HCT116 (cell line): ENCODE measurements at regions not wholly inside any gene's neighbourhood (a gene's known extent, or its start where the extent isn't known, plus 50 kb on each side); places are given as distances from the start of the nearest gene placed in this dataset.

Source experiments
- ATAC-seq: fragments of 200-7000 bp; cut with Tn5 transposase; 2 replicates; pipeline ENCODE4 v1.9.1; 2020; ENCODE audit warnings: mild to moderate bottlenecking, moderate library complexity
- BruUV-seq: library from RNA; stranded (reverse); fragments of 400-500 nt; replicated peaks from 2 replicates; lab custom pipeline; 2021; lab: Mats Ljungman, UMichigan
- CTCF ChIA-PET: fragments of 300-600 bp; sonication (Branson Sonifier 250); formaldehyde crosslinking; loops from one replicate; lab custom pipeline; 2021; ENCODE audit warnings: antibody characterized with exemption; lab: Charles Lee
- POLR2A ChIA-PET: fragments of 300-600, 350-600 bp; sonication (Branson Sonifier 250); formaldehyde crosslinking; loops from one replicate; lab custom pipeline; 2021; ENCODE audit warnings: antibody characterized with exemption; lab: Charles Lee
- RAD21 ChIA-PET, 2 experiments: fragments of 300-600 bp; sonication (Branson Sonifier 250); formaldehyde crosslinking; loops; one replicate each; lab custom pipeline; 2023; ENCODE audit warnings: low total read pairs in 2 of 2; ENCODE audit not compliant: uncharacterized antibody in 2 of 2, unreplicated experiment in 2 of 2, low non-redundant PET in 1 of 2; lab: Charles Lee
- DNase-seq: peaks from one replicate; pipeline ENCODE4 v3.0.0-alpha.2; 2010; ENCODE audit warnings: low read depth, low spot score
- H2AFZ ChIP-seq: fragments of 200-600 bp; shearing (Covaris generic), sonication (generic); 2 replicates; pipeline ENCODE4 v1.6.1; 2017; ENCODE audit warnings: low read depth, mixed run types, mixed read lengths, antibody characterized with exemption, low read length; ENCODE audit not compliant: poor library complexity, severe bottlenecking
- H3K27ac ChIP-seq: 2 replicates; pipeline ENCODE4 v1.5.1; 2012; ENCODE audit warnings: low read depth, low read length
- H3K27me3 ChIP-seq: fragments of 200-600 bp; sonication (generic); 2 replicates; pipeline ENCODE4 v1.6.1; 2016; ENCODE audit warnings: mixed run types, low read length, mixed read lengths; ENCODE audit not compliant: insufficient read depth
- H3K36me3 ChIP-seq, 2 experiments: fragments of 200-500 bp in 1 of 2; fragments of 200-600 bp in 1 of 2; sonication (Bioruptor generic) in 1 of 2; sonication (generic) in 1 of 2; 2 replicates each; pipeline versions ENCODE4 v1.5.1 to v1.6.1; 2014 to 2016; ENCODE audit warnings: low read length in 2 of 2, inconsistent platforms in 1 of 2, mixed read lengths in 1 of 2, mixed run types in 1 of 2; ENCODE audit not compliant: insufficient read depth in 2 of 2, control insufficient read depth in 1 of 2
- H3K4me1 ChIP-seq, 2 experiments: fragments of 200-600 bp in 1 of 2; sonication (generic) in 1 of 2; 2 replicates each; pipeline versions ENCODE4 v1.5.1 to v1.6.1; 2012 to 2017; ENCODE audit warnings: low read length in 2 of 2, inconsistent platforms in 1 of 2, mild to moderate bottlenecking in 1 of 2, mixed read lengths in 1 of 2, mixed run types in 1 of 2, moderate library complexity in 1 of 2; ENCODE audit not compliant: insufficient read depth in 2 of 2, control insufficient read depth in 1 of 2
- H3K4me2 ChIP-seq: fragments of 200-600 bp; sonication (generic); 2 replicates; pipeline ENCODE4 v1.6.1; 2017; ENCODE audit warnings: mixed run types, low read length, mixed read lengths
- H3K4me3 ChIP-seq, 2 experiments: fragments of 200-600 bp in 1 of 2; sonication (generic) in 1 of 2; replicated peaks in 1 of 2; 2 replicates each; pipeline ENCODE4 v1.5.1; 2011 to 2016; ENCODE audit warnings: low read length in 2 of 2, control low read depth in 1 of 2, low read depth in 1 of 2, mild to moderate bottlenecking in 1 of 2, mixed read lengths in 1 of 2, mixed run types in 1 of 2
- H3K79me2 ChIP-seq: fragments of 200-600 bp; sonication (generic); 2 replicates; pipeline ENCODE4 v1.6.1; 2017; ENCODE audit warnings: mild to moderate bottlenecking, mixed run types, low read length, moderate library complexity, mixed read lengths; ENCODE audit not compliant: insufficient read depth
- H3K9ac ChIP-seq: fragments of 200-600 bp; sonication (generic); 2 replicates; pipeline ENCODE4 v1.6.1; 2016; ENCODE audit warnings: low read length, mixed read lengths
- H3K9me2 ChIP-seq: fragments of 200-600 bp; sonication (generic), shearing (Covaris generic); 2 replicates; pipeline ENCODE4 v1.6.1; 2017; ENCODE audit warnings: mixed run types, mild to moderate bottlenecking, moderate library complexity; ENCODE audit not compliant: insufficient read depth
- H3K9me3 ChIP-seq, 2 experiments: fragments of 200-500 bp in 1 of 2; fragments of 200-600 bp in 1 of 2; sonication (Bioruptor generic) in 1 of 2; sonication (generic) in 1 of 2; 2 replicates each; pipeline ENCODE4 v1.6.1; 2014 to 2017; ENCODE audit warnings: low read length in 2 of 2, mixed read lengths in 2 of 2, inconsistent platforms in 1 of 2, low read depth in 1 of 2, mild to moderate bottlenecking in 1 of 2, mixed run types in 1 of 2, moderate library complexity in 1 of 2; ENCODE audit not compliant: control insufficient read depth in 1 of 2, insufficient read depth in 1 of 2
- H4K20me1 ChIP-seq: fragments of 200-600 bp; sonication (generic), shearing (Covaris generic); 2 replicates; pipeline ENCODE4 v1.6.1; 2017; ENCODE audit warnings: mixed run types, mild to moderate bottlenecking, moderate library complexity; ENCODE audit not compliant: insufficient read depth
- CEBPB ChIP-seq: IDR thresholded peaks from 2 replicates; pipeline ENCODE4 v1.6.1; 2012; ENCODE audit warnings: low read depth
- ELF1 ChIP-seq: IDR thresholded peaks from 2 replicates; pipeline ENCODE4 v1.6.1; 2012; ENCODE audit warnings: low read depth, borderline replicate concordance
- EZH2 ChIP-seq: fragments of 200-600 bp; sonication (generic); IDR thresholded peaks from 2 replicates; pipeline ENCODE4 v1.6.1; 2017; ENCODE audit warnings: antibody characterized with exemption, mixed run types
- FOSL1 ChIP-seq: IDR thresholded peaks from 2 replicates; pipeline ENCODE4 v1.6.1; 2012; ENCODE audit warnings: low read depth
- JUND ChIP-seq: IDR thresholded peaks from 2 replicates; pipeline ENCODE4 v1.6.1; 2012
- POLR2AphosphoS5 ChIP-seq: IDR thresholded peaks from 2 replicates; pipeline ENCODE4 v1.6.1; 2011; ENCODE audit warnings: mild to moderate bottlenecking, low read depth, low read length, moderate library complexity
- RAD21 ChIP-seq: IDR thresholded peaks from 2 replicates; pipeline ENCODE4 v1.6.1; 2012; ENCODE audit warnings: low read depth, mild to moderate bottlenecking
- SRF ChIP-seq: IDR thresholded peaks from 2 replicates; pipeline ENCODE4 v1.6.1; 2012; ENCODE audit warnings: low read depth
- YY1 ChIP-seq: IDR thresholded peaks from 2 replicates; pipeline ENCODE4 v1.6.1; 2011; ENCODE audit warnings: low read length, low read depth, moderate library complexity, mild to moderate bottlenecking; ENCODE audit not compliant: insufficient replicate concordance; ENCODE audit errors: extremely low read depth
- ZFX ChIP-seq: fragments of 450-650 bp; IDR thresholded peaks from 2 replicates; pipeline ENCODE4 v1.6.1; 2017
- ZNF274 ChIP-seq: fragments of 200-500 bp; sonication (Bioruptor generic); IDR thresholded peaks from 2 replicates; pipeline ENCODE4 v1.6.1; 2014; ENCODE audit warnings: mild to moderate bottlenecking, low read depth, low read length, inconsistent platforms
- intact Hi-C: fragments of 100-400 bp; cut with micrococcal nuclease; formaldehyde crosslinking; loops from 2 replicates; pipeline ENCODE4 v1.10.0; 2022
- TF ChIP-seq, protein P1 (sequence below): IDR thresholded peaks from 2 replicates; pipeline ENCODE4 v1.6.1; 2011; ENCODE audit warnings: mild to moderate bottlenecking, low read length, moderate library complexity; ENCODE audit not compliant: insufficient replicate concordance; ENCODE audit errors: extremely low read depth
- TF ChIP-seq, protein P2 (sequence below), 3 experiments: fragments of 200-600 bp in 1 of 3; sonication (generic) in 1 of 3; IDR thresholded peaks in 2 of 3; conservative IDR thresholded peaks in 1 of 3; 2 replicates each; pipeline ENCODE4 v1.5.1; 2012 to 2017; ENCODE audit warnings: low read depth in 2 of 3, low read length in 2 of 3, antibody characterized with exemption in 1 of 3, borderline replicate concordance in 1 of 3, control low read depth in 1 of 3, mild to moderate bottlenecking in 1 of 3, mixed read lengths in 1 of 3, mixed run types in 1 of 3, moderate library complexity in 1 of 3; ENCODE audit not compliant: insufficient read depth in 1 of 3
- TF ChIP-seq, protein P3 (sequence below): IDR thresholded peaks from 2 replicates; pipeline ENCODE4 v1.6.1; 2012
- TF ChIP-seq, protein P4 (sequence below): IDR thresholded peaks from 2 replicates; pipeline ENCODE4 v1.6.1; 2012
- TF ChIP-seq, protein P5 (sequence below): IDR thresholded peaks from 2 replicates; pipeline ENCODE4 v1.6.1; 2012; ENCODE audit warnings: low read depth

DNA sequence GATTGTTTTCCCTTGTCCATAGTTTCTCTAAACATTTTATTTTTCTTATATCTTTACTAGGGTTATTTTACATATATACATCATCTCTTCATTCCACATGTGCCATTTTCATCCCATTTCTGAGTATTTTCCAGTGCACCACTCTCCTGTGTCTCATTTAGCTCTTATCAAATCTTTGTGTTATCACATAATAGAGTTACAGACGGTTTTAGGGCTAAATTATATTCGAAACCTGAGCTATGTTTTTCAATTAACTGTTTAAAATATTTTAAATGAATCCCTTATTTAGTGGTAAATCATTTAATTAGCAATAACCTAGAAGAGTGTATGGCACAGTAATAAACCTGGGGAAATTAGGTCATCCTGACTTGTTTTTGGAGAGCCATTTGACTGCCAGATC is 160.4 kb upstream of the DCN start:
- Histone ChIP-seq H3K9me3 (no peaks in the 10 kb centered on the region), H3K27ac (no peak overlapping the region), H2AFZ (no peak overlapping the region), H3K9ac (no peak overlapping the region), H3K79me2 (no peaks in the 10 kb centered on the region), H4K20me1 (no peaks in the 10 kb centered on the region), H3K9me2 (no peaks in the 10 kb centered on the region)
- ATAC-seq = no peak
- TF ChIP-seq EZH2 (no peak), RAD21 (no peak), CEBPB (no peak), ZNF274 (no peak), JUND (no peak), ZFX (no peak), SRF (no peak), FOSL1 (no peak), YY1 (no peak), ELF1 (no peak), POLR2AphosphoS5 (no peak)
- TF ChIP-seq, protein P1, sequence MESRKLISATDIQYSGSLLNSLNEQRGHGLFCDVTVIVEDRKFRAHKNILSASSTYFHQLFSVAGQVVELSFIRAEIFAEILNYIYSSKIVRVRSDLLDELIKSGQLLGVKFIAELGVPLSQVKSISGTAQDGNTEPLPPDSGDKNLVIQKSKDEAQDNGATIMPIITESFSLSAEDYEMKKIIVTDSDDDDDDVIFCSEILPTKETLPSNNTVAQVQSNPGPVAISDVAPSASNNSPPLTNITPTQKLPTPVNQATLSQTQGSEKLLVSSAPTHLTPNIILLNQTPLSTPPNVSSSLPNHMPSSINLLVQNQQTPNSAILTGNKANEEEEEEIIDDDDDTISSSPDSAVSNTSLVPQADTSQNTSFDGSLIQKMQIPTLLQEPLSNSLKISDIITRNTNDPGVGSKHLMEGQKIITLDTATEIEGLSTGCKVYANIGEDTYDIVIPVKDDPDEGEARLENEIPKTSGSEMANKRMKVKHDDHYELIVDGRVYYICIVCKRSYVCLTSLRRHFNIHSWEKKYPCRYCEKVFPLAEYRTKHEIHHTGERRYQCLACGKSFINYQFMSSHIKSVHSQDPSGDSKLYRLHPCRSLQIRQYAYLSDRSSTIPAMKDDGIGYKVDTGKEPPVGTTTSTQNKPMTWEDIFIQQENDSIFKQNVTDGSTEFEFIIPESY = no peak
- TF ChIP-seq, protein P2, sequence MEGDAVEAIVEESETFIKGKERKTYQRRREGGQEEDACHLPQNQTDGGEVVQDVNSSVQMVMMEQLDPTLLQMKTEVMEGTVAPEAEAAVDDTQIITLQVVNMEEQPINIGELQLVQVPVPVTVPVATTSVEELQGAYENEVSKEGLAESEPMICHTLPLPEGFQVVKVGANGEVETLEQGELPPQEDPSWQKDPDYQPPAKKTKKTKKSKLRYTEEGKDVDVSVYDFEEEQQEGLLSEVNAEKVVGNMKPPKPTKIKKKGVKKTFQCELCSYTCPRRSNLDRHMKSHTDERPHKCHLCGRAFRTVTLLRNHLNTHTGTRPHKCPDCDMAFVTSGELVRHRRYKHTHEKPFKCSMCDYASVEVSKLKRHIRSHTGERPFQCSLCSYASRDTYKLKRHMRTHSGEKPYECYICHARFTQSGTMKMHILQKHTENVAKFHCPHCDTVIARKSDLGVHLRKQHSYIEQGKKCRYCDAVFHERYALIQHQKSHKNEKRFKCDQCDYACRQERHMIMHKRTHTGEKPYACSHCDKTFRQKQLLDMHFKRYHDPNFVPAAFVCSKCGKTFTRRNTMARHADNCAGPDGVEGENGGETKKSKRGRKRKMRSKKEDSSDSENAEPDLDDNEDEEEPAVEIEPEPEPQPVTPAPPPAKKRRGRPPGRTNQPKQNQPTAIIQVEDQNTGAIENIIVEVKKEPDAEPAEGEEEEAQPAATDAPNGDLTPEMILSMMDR (IDR thresholded peaks at IDR 0.05 in 2 of 3, conservative IDR thresholded peaks at IDR 0.05 in 1 of 3; ENCODE audit: borderline replicate concordance in 1 of 3, insufficient read depth in 1 of 3, low read depth in 2 of 3, low read length in 2 of 3) = no peak
- TF ChIP-seq, protein P3, sequence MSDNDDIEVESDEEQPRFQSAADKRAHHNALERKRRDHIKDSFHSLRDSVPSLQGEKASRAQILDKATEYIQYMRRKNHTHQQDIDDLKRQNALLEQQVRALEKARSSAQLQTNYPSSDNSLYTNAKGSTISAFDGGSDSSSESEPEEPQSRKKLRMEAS = no peak
- TF ChIP-seq, protein P4, sequence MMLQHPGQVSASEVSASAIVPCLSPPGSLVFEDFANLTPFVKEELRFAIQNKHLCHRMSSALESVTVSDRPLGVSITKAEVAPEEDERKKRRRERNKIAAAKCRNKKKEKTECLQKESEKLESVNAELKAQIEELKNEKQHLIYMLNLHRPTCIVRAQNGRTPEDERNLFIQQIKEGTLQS = no peak
- TF ChIP-seq, protein P5, sequence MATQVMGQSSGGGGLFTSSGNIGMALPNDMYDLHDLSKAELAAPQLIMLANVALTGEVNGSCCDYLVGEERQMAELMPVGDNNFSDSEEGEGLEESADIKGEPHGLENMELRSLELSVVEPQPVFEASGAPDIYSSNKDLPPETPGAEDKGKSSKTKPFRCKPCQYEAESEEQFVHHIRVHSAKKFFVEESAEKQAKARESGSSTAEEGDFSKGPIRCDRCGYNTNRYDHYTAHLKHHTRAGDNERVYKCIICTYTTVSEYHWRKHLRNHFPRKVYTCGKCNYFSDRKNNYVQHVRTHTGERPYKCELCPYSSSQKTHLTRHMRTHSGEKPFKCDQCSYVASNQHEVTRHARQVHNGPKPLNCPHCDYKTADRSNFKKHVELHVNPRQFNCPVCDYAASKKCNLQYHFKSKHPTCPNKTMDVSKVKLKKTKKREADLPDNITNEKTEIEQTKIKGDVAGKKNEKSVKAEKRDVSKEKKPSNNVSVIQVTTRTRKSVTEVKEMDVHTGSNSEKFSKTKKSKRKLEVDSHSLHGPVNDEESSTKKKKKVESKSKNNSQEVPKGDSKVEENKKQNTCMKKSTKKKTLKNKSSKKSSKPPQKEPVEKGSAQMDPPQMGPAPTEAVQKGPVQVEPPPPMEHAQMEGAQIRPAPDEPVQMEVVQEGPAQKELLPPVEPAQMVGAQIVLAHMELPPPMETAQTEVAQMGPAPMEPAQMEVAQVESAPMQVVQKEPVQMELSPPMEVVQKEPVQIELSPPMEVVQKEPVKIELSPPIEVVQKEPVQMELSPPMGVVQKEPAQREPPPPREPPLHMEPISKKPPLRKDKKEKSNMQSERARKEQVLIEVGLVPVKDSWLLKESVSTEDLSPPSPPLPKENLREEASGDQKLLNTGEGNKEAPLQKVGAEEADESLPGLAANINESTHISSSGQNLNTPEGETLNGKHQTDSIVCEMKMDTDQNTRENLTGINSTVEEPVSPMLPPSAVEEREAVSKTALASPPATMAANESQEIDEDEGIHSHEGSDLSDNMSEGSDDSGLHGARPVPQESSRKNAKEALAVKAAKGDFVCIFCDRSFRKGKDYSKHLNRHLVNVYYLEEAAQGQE = no peak
- TF ChIP-seq, all 23 proteins: peak for 0
- no peaks in the 10 kb centered on the region for H3K4me1 ChIP-seq
- H3K4me3 ChIP-seq = no peak overlapping the region
- ChIA-PET POLR2A (no interaction called here), CTCF (interaction anchor here (0.6 kb wide), 1 partner anchor 12 kb away, joined by 3 read pairs; no protein-coding TSS in a partner anchor), RAD21 (no interaction called here)
- intact Hi-C loops = no loop called here
- no TSS peak for BruUV-seq
- no peak for DNase-seq
- H3K27me3 ChIP-seq = no peaks in the 10 kb centered on the region
- no peak overlapping the region for H3K4me2 ChIP-seq
- no peaks in the 10 kb centered on the region for H3K36me3 ChIP-seq
